Esophagus squamous epithelium (tissue), 5 donors: ENCODE measurements at regions not wholly inside any gene's neighbourhood (a gene's known extent, or its start where the extent isn't known, plus 50 kb on each side); places are given as distances from the start of the nearest gene placed in this dataset.

Experiments used
- DNase-seq: peaks from one replicate; lab custom pipeline; 2025; lab: John Stamatoyannopoulos, UW
- H3K27ac ChIP-seq, 4 donors: fragments of 200-600 bp; sonication (generic); one replicate each; pipeline ENCODE4 v1.5.1; 2016 to 2019; ENCODE audit warnings: mild to moderate bottlenecking in 1 of 4
- H3K27me3 ChIP-seq, 4 donors: fragments of 200-600 bp; sonication (generic); 1 replicate in 3 of 4; 2 replicates in 1 of 4; pipeline versions ENCODE4 v1.5.1 to v1.6.0; 2017 to 2021; ENCODE audit warnings: antibody characterized with exemption in 1 of 4
- H3K36me3 ChIP-seq, 3 donors: fragments of 200-600 bp; sonication (generic); one replicate each; pipeline ENCODE4 v1.5.1; 2016 to 2019
- H3K4me1 ChIP-seq, 3 donors: fragments of 200-600 bp; sonication (generic); one replicate each; pipeline ENCODE4 v1.5.1; 2017 to 2019
- H3K4me3 ChIP-seq, 4 donors: fragments of 200-600 bp; sonication (generic); 1 replicate in 3 of 4; 2 replicates in 1 of 4; pipeline ENCODE4 v1.5.1; 2016 to 2019; ENCODE audit warnings: mild to moderate bottlenecking in 2 of 4, moderate library complexity in 1 of 4
- H3K9me3 ChIP-seq, 3 donors: fragments of 200-600 bp; sonication (generic); one replicate each; pipeline ENCODE4 v1.5.1; 2016 to 2019
- CTCF ChIP-seq, 6 experiments: fragments of 450-650 bp in 4 of 6; fragments of 200-600 bp in 2 of 6; sonication (generic) in 2 of 6; IDR thresholded peaks; one replicate each; pipeline ENCODE4 v1.5.1; 2016 to 2019; ENCODE audit warnings: antibody characterized with exemption in 6 of 6, mild to moderate bottlenecking in 4 of 6, moderate library complexity in 4 of 6
- POLR2A ChIP-seq, 4 donors: fragments of 450-650 bp; IDR thresholded peaks; one replicate each; pipeline ENCODE4 v1.6.1; 2017; ENCODE audit warnings: antibody characterized with exemption in 4 of 4, mild to moderate bottlenecking in 4 of 4, moderate library complexity in 3 of 4
- WGBS, 2 donors: methylation state at CpG; one replicate each; pipeline ENCODE4 v1.1.5; 2018; 5-methylcytosine and 5-hydroxymethylcytosine counted together
- intact Hi-C: fragments of 100-400 bp; cut with DNase I; formaldehyde crosslinking; loops from one replicate; pipeline ENCODE4 v1.15.0; 2022
- donor health status: DM: yes; HTN: yes; CAD: no.

GRCh38 chr2:101524806-101525430, 50.0 kb upstream of the RFX8 start:
- H3K4me3 ChIP-seq = no peak overlapping the region
- H3K27me3 ChIP-seq = no peaks in the 10 kb centered on the region
- no peaks in the 10 kb centered on the region for H3K36me3 ChIP-seq
- DNase-seq = no peak
- TF ChIP-seq CTCF (IDR thresholded peaks at IDR 0.05) = no peak
- no peak for TF ChIP-seq POLR2A (IDR thresholded peaks at IDR 0.05)
- no peak overlapping the region for H3K27ac ChIP-seq
- H3K9me3 ChIP-seq = no peaks in the 10 kb centered on the region
- WGBS, 2 donors = 60 to 62% methylated on average over 6 of the region's 6 CpGs
- H3K4me1 ChIP-seq = no peaks in the 10 kb centered on the region
- intact Hi-C loops = loop anchor here (5.0 kb wide), 1 partner anchor 307 kb away; no protein-coding TSS in a partner anchor
